ENCODE measurements at regions not wholly inside any gene's neighbourhood (a gene's known extent, or its start where the extent isn't known, plus 50 kb on each side); places are given as distances from the start of the nearest gene placed in this dataset.

GRCh38 chr11:71190551-71190950, 61.8 kb downstream of the SHANK2 start:
- Histone ChIP-seq H3K9ac (ENCODE audit: low read length) (no peak overlapping the region), H3K4me1 (ENCODE audit: insufficient read depth, low read length) (no peaks in the 10 kb centered on the region), H3K4me3 (ENCODE audit: insufficient read depth, low read depth, low read length) (no peak overlapping the region), H3K79me2 (ENCODE audit: insufficient read depth, low read length) (no peaks in the 10 kb centered on the region), H3K9me3 (ENCODE audit: insufficient read depth, low read depth, low read length) (no peaks in the 10 kb centered on the region), H4K20me1 (ENCODE audit: insufficient read depth, low read length) (no peaks in the 10 kb centered on the region), H3K27me3 (ENCODE audit: insufficient read depth, low read length) (no peaks in the 10 kb centered on the region), H3K36me3 (ENCODE audit: insufficient read depth, low read length) (no peaks in the 10 kb centered on the region), H3K4me2 (ENCODE audit: low read length) (no peak overlapping the region), H3K27ac (ENCODE audit: low read depth, low read length) (no peak overlapping the region), H2AFZ (ENCODE audit: low read depth, low read length) (no peak overlapping the region)
- Mint-ChIP-seq H3K36me3 (ENCODE audit: low read depth, unreplicated experiment) (peaks cover 5% of the 10 kb centered on the region), H3K27me3 (ENCODE audit: low read depth, unreplicated experiment) (peaks cover 11% of the 10 kb centered on the region), H3K27ac (ENCODE audit: unreplicated experiment) (no peak overlapping the region), H3K4me1 (ENCODE audit: low read depth, unreplicated experiment) (no peaks in the 10 kb centered on the region), H3K9me3 (ENCODE audit: unreplicated experiment) (peaks cover 4% of the 10 kb centered on the region), H3K4me3 (ENCODE audit: unreplicated experiment) (no peak overlapping the region)
- DNase-seq (ENCODE audit: low read depth) (no peak), FAIRE-seq (no peak)
- TF ChIP-seq CTCF (IDR thresholded peaks at IDR 0.05; ENCODE audit: insufficient read depth, low read depth, low read length): no peak
- no peak for TF ChIP-seq EZH2 (IDR thresholded peaks at IDR 0.05; ENCODE audit: insufficient read depth, low read length)

- no peak overlapping the region for H3K4me3 Mint-ChIP-seq (ENCODE audit: unreplicated experiment)
- Histone ChIP-seq H3K36me3 (ENCODE audit: insufficient read depth, low read length) (no peaks in the 10 kb centered on the region), H3K9me3 (ENCODE audit: insufficient read depth, low read depth, low read length) (no peaks in the 10 kb centered on the region), H3K27me3 (ENCODE audit: insufficient read depth, low read length) (no peaks in the 10 kb centered on the region), H3K4me1 (ENCODE audit: insufficient read depth, low read length) (no peaks in the 10 kb centered on the region), H3K4me3 (ENCODE audit: insufficient read depth, low read depth, low read length) (no peak overlapping the region), H3K9ac (ENCODE audit: low read length) (no peak overlapping the region), H2AFZ (ENCODE audit: low read depth, low read length) (no peak overlapping the region), H3K27ac (ENCODE audit: low read depth, low read length) (no peak overlapping the region), H4K20me1 (ENCODE audit: insufficient read depth, low read length) (no peaks in the 10 kb centered on the region), H3K4me2 (ENCODE audit: low read length) (no peak overlapping the region), H3K79me2 (ENCODE audit: insufficient read depth, low read length) (no peaks in the 10 kb centered on the region)
- no peak for DNase-seq (ENCODE audit: low read depth)
- H3K4me1 Mint-ChIP-seq (ENCODE audit: low read depth, unreplicated experiment): no peaks in the 10 kb centered on the region
- H3K36me3 Mint-ChIP-seq (ENCODE audit: low read depth, unreplicated experiment): peaks cover 7% of the 10 kb centered on the region
- H3K27me3 Mint-ChIP-seq (ENCODE audit: low read depth, unreplicated experiment): peaks cover 11% of the 10 kb centered on the region
- no peak for FAIRE-seq
- TF ChIP-seq EZH2 (IDR thresholded peaks at IDR 0.05; ENCODE audit: insufficient read depth, low read length) (no peak), CTCF (IDR thresholded peaks at IDR 0.05; ENCODE audit: insufficient read depth, low read depth, low read length) (no peak)
- H3K9me3 Mint-ChIP-seq (ENCODE audit: unreplicated experiment): peaks cover 6% of the 10 kb centered on the region
- H3K27ac Mint-ChIP-seq (ENCODE audit: unreplicated experiment): no peak overlapping the region
Observed at GRCh38 chr11:71189768-71190315, 62.5 kb downstream of the SHANK2 start.

GRCh38 chr11:71188886-71189767, 63.2 kb downstream of the SHANK2 start:
- Mint-ChIP-seq H3K27ac (ENCODE audit: unreplicated experiment) (no peak overlapping the region), H3K36me3 (ENCODE audit: low read depth, unreplicated experiment) (peaks cover 5% of the 10 kb centered on the region), H3K4me1 (ENCODE audit: low read depth, unreplicated experiment) (no peaks in the 10 kb centered on the region), H3K4me3 (ENCODE audit: unreplicated experiment) (no peak overlapping the region), H3K27me3 (ENCODE audit: low read depth, unreplicated experiment) (peaks cover 11% of the 10 kb centered on the region), H3K9me3 (ENCODE audit: unreplicated experiment) (peaks cover 5% of the 10 kb centered on the region)
- Histone ChIP-seq H3K79me2 (ENCODE audit: insufficient read depth, low read length) (no peaks in the 10 kb centered on the region), H2AFZ (ENCODE audit: low read depth, low read length) (no peak overlapping the region), H3K9ac (ENCODE audit: low read length) (no peak overlapping the region), H3K4me3 (ENCODE audit: insufficient read depth, low read depth, low read length) (no peak overlapping the region), H4K20me1 (ENCODE audit: insufficient read depth, low read length) (no peaks in the 10 kb centered on the region), H3K9me3 (ENCODE audit: insufficient read depth, low read depth, low read length) (no peaks in the 10 kb centered on the region), H3K27ac (ENCODE audit: low read depth, low read length) (no peak overlapping the region), H3K36me3 (ENCODE audit: insufficient read depth, low read length) (no peaks in the 10 kb centered on the region), H3K27me3 (ENCODE audit: insufficient read depth, low read length) (no peaks in the 10 kb centered on the region), H3K4me1 (ENCODE audit: insufficient read depth, low read length) (no peaks in the 10 kb centered on the region), H3K4me2 (ENCODE audit: low read length) (no peak overlapping the region)
- DNase-seq (ENCODE audit: low read depth): no peak
- no peak for TF ChIP-seq CTCF (IDR thresholded peaks at IDR 0.05; ENCODE audit: insufficient read depth, low read depth, low read length)
- no peak for TF ChIP-seq EZH2 (IDR thresholded peaks at IDR 0.05; ENCODE audit: insufficient read depth, low read length)
- FAIRE-seq: no peak
